GM19043 (cell line): ENCODE measurements at regions not wholly inside any gene's neighbourhood (a gene's known extent, or its start where the extent isn't known, plus 50 kb on each side); places are given as distances from the start of the nearest gene placed in this dataset.
A peak's percentile ranks its signal among the peaks of the same experiment; 100 is the strongest.

ENCODE experiments used
- ATAC-seq: cut with Tn5 transposase; IDR thresholded peaks from one replicate; pipeline ENCODE4 v1.9.1; 2021; ENCODE audit warnings: low read depth; ENCODE audit not compliant: unreplicated experiment

- no peak for ATAC-seq
Observed at GRCh38 chr7:116142850-116143249, 67.5 kb upstream of the TES start.

- peak; percentile 81 for ATAC-seq
Observed at GRCh38 chr7:116145245-116145852, 65.0 kb upstream of the TES start.

GRCh38 chr7:116148108-116148507 lies 62.2 kb upstream of the TES start:
- no peak for ATAC-seq

GRCh38 chr7:116148626-116149025 lies 61.7 kb upstream of the TES start:
- no peak for ATAC-seq

GRCh38 chr7:116150588-116150987 lies 59.8 kb upstream of the TES start:
- ATAC-seq = peak; percentile 92

- no peak for ATAC-seq
Observed at GRCh38 chr7:116152276-116152675, 58.1 kb upstream of the TES start.

- ATAC-seq = no peak
Observed at GRCh38 chr7:116153050-116153449, 57.3 kb upstream of the TES start.

GRCh38 chr7:116159711-116160110 lies 50.6 kb upstream of the TES start:
- ATAC-seq = no peak
